Activated T-helper 1 cell treated with anti-CD3 and anti-CD28 coated beads, Interleukin-12 subunit alpha, Interleukin-12 subunit beta, Interleukin-2, Interleukin-4 antibody, amounts not matched to agents 30 ng/mL and 10 ng/mL and 1 ng/mL, durations not matched to agents 14 hours and 24 hours and 36 hours (primary cell): ENCODE measurements at regions not wholly inside any gene's neighbourhood (a gene's known extent, or its start where the extent isn't known, plus 50 kb on each side); places are given as distances from the start of the nearest gene placed in this dataset.

Source experiments
- DNase-seq: peaks from one replicate; pipeline ENCODE4 v3.0.0; 2021; ENCODE audit warnings: low spot score
- H3K27ac Mint-ChIP-seq: one replicate; pipeline ENCODE4 v1.8.0; 2021; ENCODE audit warnings: mild to moderate bottlenecking, mixed read lengths
- H3K27me3 Mint-ChIP-seq: one replicate; pipeline ENCODE4 v1.8.0; 2022; ENCODE audit warnings: mild to moderate bottlenecking, moderate library complexity, mixed read lengths; ENCODE audit not compliant: insufficient read depth
- H3K36me3 Mint-ChIP-seq: one replicate; pipeline ENCODE4 v1.8.0; 2021; ENCODE audit warnings: low read depth, mixed read lengths
- H3K4me1 Mint-ChIP-seq: one replicate; pipeline ENCODE4 v1.8.0; 2021; ENCODE audit warnings: low read depth, mixed read lengths
- H3K4me3 Mint-ChIP-seq: one replicate; pipeline ENCODE4 v1.8.0; 2021; ENCODE audit warnings: mild to moderate bottlenecking, moderate library complexity, mixed read lengths
- H3K9me3 Mint-ChIP-seq: one replicate; pipeline ENCODE4 v1.8.0; 2021; ENCODE audit warnings: mixed read lengths
- intact Hi-C: fragments of 100-400 bp; cut with micrococcal nuclease; formaldehyde crosslinking; loops from one replicate; pipeline ENCODE4 v1.15.1; 2024

- Mint-ChIP-seq H3K27ac (no peak overlapping the region), H3K4me1 (no peaks in the 10 kb centered on the region), H3K4me3 (no peak overlapping the region), H3K27me3 (peaks cover 17% of the 10 kb centered on the region), H3K9me3 (no peaks in the 10 kb centered on the region), H3K36me3 (no peaks in the 10 kb centered on the region)
- intact Hi-C loops, result no loop called here
- DNase-seq, result no peak
Observed at GRCh38 chr9:99567436-99567835, 254.2 kb upstream of the NR4A3 start.

DNA sequence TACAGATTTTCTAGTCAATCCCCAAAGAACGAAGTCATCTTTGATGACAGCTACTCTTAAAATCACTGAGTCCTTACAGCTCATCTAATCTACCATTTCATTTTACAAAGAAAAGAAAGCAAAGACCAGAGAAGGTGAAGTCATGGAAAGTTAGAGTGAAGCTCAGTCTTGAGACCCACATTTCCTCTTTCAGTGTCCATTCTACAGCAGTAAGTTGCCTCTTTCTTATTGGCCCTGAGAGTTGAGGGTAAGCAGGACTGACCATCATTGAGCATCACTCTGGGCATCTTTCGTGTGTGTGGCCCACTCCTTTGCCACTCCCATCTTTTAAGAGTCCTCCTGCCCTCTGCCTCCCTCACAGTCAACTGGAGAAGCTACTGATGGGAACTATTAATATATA is 251.8 kb upstream of the NR4A3 start:
- Mint-ChIP-seq H3K4me3 (no peak overlapping the region), H3K27me3 (peaks cover 16% of the 10 kb centered on the region), H3K4me1 (no peaks in the 10 kb centered on the region), H3K9me3 (no peaks in the 10 kb centered on the region), H3K36me3 (no peaks in the 10 kb centered on the region), H3K27ac (no peak overlapping the region)
- no peak for DNase-seq
- intact Hi-C loops, result no loop called here

GRCh38 chr9:99572567-99572966 is 249.1 kb upstream of the NR4A3 start:
- Mint-ChIP-seq H3K36me3 (no peaks in the 10 kb centered on the region), H3K4me3 (no peak overlapping the region), H3K4me1 (no peaks in the 10 kb centered on the region), H3K9me3 (no peaks in the 10 kb centered on the region), H3K27ac (no peak overlapping the region), H3K27me3 (peaks cover 10% of the 10 kb centered on the region)
- no peak for DNase-seq
- intact Hi-C loops, result no loop called here

- no peak for DNase-seq
- intact Hi-C loops, result no loop called here
- Mint-ChIP-seq H3K27ac (no peak overlapping the region), H3K36me3 (no peaks in the 10 kb centered on the region), H3K27me3 (peaks cover 12% of the 10 kb centered on the region), H3K4me3 (no peak overlapping the region), H3K9me3 (no peaks in the 10 kb centered on the region), H3K4me1 (no peaks in the 10 kb centered on the region)
Observed at GRCh38 chr9:99573085-99573484, 248.6 kb upstream of the NR4A3 start.

GRCh38 chr9:99573886-99574285 is 247.8 kb upstream of the NR4A3 start:
- no peak overlapping the region for H3K27ac Mint-ChIP-seq
- no peaks in the 10 kb centered on the region for H3K9me3 Mint-ChIP-seq
- no peaks in the 10 kb centered on the region for H3K36me3 Mint-ChIP-seq
- intact Hi-C loops, result no loop called here
- peaks cover 5% of the 10 kb centered on the region for H3K27me3 Mint-ChIP-seq
- no peak overlapping the region for H3K4me3 Mint-ChIP-seq
- DNase-seq, result no peak
- no peaks in the 10 kb centered on the region for H3K4me1 Mint-ChIP-seq

GRCh38 chr9:99576002-99576401 is 245.7 kb upstream of the NR4A3 start:
- Mint-ChIP-seq H3K36me3 (no peaks in the 10 kb centered on the region), H3K9me3 (no peaks in the 10 kb centered on the region), H3K27me3 (peaks cover 4% of the 10 kb centered on the region), H3K27ac (no peak overlapping the region), H3K4me1 (no peaks in the 10 kb centered on the region), H3K4me3 (no peak overlapping the region)
- intact Hi-C loops, result no loop called here
- DNase-seq, result no peak

DNA sequence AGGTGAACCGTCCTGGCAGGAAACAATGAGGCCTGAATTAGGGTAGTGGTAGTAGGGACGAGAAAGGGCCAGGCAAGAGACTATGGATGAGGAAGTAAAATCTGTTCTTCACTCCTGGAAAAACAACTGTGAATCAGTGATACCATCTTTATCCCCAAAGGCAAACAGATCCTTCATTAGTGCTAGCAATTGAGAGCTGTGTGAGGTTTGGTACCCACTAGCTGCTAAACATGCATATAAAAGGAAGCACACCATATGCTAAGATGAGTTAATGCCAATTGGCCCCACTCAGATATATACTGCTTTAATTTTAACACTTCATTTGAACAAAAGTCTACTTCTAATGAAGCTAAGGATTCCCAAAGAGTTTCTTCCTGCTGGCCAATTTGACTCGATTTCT is 244.8 kb upstream of the NR4A3 start:
- DNase-seq, result no peak
- H3K36me3 Mint-ChIP-seq, result no peaks in the 10 kb centered on the region
- intact Hi-C loops, result no loop called here
- no peak overlapping the region for H3K4me3 Mint-ChIP-seq
- H3K9me3 Mint-ChIP-seq, result no peaks in the 10 kb centered on the region
- no peaks in the 10 kb centered on the region for H3K4me1 Mint-ChIP-seq
- peaks cover 4% of the 10 kb centered on the region for H3K27me3 Mint-ChIP-seq
- no peak overlapping the region for H3K27ac Mint-ChIP-seq

DNA sequence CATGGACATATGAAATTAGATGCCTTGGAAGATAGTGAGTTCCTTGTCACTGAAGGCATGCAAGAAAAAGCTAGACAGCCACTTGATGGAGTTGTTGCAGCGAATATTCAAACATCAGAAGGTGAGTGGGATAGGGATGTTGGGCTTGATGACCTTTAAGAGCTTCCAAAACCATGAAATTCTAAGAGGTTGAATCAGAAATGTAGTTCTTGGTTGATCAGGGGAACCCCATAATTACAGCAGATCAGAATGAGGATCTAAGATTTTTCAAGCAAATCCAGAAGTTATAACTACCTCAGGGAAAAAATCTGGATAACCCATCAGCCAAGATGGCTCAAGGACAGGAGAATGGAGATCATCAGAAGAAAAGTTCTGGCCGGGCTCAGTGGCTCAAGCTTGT is 244.3 kb upstream of the NR4A3 start:
- peaks cover 4% of the 10 kb centered on the region for H3K27me3 Mint-ChIP-seq
- intact Hi-C loops, result no loop called here
- H3K4me1 Mint-ChIP-seq, result no peaks in the 10 kb centered on the region
- H3K9me3 Mint-ChIP-seq, result no peaks in the 10 kb centered on the region
- H3K36me3 Mint-ChIP-seq, result no peaks in the 10 kb centered on the region
- H3K27ac Mint-ChIP-seq, result no peak overlapping the region
- H3K4me3 Mint-ChIP-seq, result no peak overlapping the region
- no peak for DNase-seq

- Mint-ChIP-seq H3K27ac (no peak overlapping the region), H3K4me3 (no peak overlapping the region), H3K27me3 (peaks cover 3% of the 10 kb centered on the region), H3K4me1 (no peaks in the 10 kb centered on the region), H3K9me3 (no peaks in the 10 kb centered on the region), H3K36me3 (no peaks in the 10 kb centered on the region)
- intact Hi-C loops, result no loop called here
- DNase-seq, result no peak
Observed at GRCh38 chr9:99578666-99579065, 243.0 kb upstream of the NR4A3 start.

- no peak overlapping the region for H3K4me3 Mint-ChIP-seq
- intact Hi-C loops, result no loop called here
- no peak overlapping the region for H3K27ac Mint-ChIP-seq
- H3K9me3 Mint-ChIP-seq, result no peaks in the 10 kb centered on the region
- DNase-seq, result no peak
- H3K4me1 Mint-ChIP-seq, result no peaks in the 10 kb centered on the region
- H3K36me3 Mint-ChIP-seq, result no peaks in the 10 kb centered on the region
- peaks cover 3% of the 10 kb centered on the region for H3K27me3 Mint-ChIP-seq
Observed at GRCh38 chr9:99579964-99580363, 241.7 kb upstream of the NR4A3 start.

DNA sequence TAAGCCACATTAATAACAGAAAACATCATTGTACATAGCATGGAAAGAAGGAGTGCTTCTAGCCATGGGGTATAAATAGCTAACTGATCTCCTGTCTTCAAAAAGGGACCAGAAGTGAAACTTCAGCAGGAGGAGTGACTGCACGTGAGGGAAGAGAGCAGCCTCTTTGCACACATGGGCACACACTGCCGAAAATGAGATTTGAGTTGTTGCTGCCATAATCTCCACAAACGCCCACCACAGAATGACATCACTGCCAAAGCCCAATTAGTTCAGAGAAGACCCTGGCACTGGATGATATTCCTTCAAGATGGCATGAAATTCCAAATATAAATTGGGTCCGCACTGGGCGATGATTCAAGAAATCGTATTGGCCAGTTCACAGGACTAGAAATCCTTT is 238.9 kb upstream of the NR4A3 start:
- H3K4me1 Mint-ChIP-seq, result no peaks in the 10 kb centered on the region
- no peaks in the 10 kb centered on the region for H3K36me3 Mint-ChIP-seq

DNA sequence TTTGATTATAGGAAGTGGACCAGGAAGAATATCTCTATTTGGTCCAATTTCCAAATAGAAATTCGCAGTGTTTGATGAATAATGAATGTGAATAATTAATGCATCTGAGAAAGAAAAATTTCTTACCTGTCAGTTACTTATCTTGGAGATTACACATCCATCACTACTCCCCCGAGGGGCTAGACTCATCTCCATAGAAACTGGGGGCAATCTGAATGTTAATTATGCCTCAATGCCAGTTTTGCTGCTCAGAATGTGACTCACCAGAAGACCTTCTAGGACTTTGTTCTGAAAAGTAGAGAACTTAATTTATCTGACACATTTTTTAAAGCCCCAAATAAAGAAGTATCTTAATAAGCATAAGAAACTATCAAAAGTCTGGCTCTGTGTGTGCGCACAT is 233.4 kb upstream of the NR4A3 start:
- DNase-seq, result no peak
- Mint-ChIP-seq H3K27me3 (peaks cover 15% of the 10 kb centered on the region), H3K4me3 (no peak overlapping the region), H3K27ac (no peak overlapping the region), H3K36me3 (no peaks in the 10 kb centered on the region), H3K9me3 (peaks cover 4% of the 10 kb centered on the region), H3K4me1 (no peaks in the 10 kb centered on the region)
- intact Hi-C loops, result no loop called here

More for the DNA sequence above, 238.9 kb upstream of the NR4A3 start:
- no peak for DNase-seq
- Mint-ChIP-seq H3K9me3 (no peaks in the 10 kb centered on the region), H3K4me3 (no peak overlapping the region), H3K27me3 (peaks cover 3% of the 10 kb centered on the region), H3K27ac (no peak overlapping the region)
- intact Hi-C loops, result no loop called here

DNA sequence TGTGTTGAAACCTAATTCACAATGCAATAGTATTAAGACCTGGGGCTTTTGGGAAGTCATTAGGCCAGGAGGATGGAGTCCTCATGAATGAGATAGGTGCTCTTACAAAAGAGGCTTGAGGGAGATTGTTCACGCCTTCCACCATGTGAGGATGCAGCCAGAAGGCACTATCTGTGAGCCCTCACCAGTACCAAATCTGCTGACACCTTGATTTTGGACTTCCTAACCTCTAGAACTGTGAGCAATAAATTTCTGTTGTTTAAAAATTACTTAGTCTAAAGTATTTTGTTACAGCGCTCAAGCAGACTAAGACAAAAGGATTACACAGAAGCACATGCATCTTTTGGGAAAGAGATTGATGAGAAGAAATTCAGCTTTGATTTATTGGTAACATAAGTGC is 232.9 kb upstream of the NR4A3 start:
- no peak overlapping the region for H3K4me3 Mint-ChIP-seq
- peaks cover 15% of the 10 kb centered on the region for H3K27me3 Mint-ChIP-seq
- no peak for DNase-seq
- intact Hi-C loops, result no loop called here
- no peak overlapping the region for H3K27ac Mint-ChIP-seq
- H3K9me3 Mint-ChIP-seq, result peaks cover 4% of the 10 kb centered on the region
- H3K36me3 Mint-ChIP-seq, result no peaks in the 10 kb centered on the region
- H3K4me1 Mint-ChIP-seq, result no peaks in the 10 kb centered on the region

GRCh38 chr9:99590410-99590809 is 231.3 kb upstream of the NR4A3 start:
- peaks cover under 1% of the 10 kb centered on the region for H3K4me1 Mint-ChIP-seq
- peaks cover 2% of the 10 kb centered on the region for H3K36me3 Mint-ChIP-seq
- intact Hi-C loops, result no loop called here
- no peak for DNase-seq
- no peak overlapping the region for H3K4me3 Mint-ChIP-seq
- H3K9me3 Mint-ChIP-seq, result peaks cover 4% of the 10 kb centered on the region
- H3K27me3 Mint-ChIP-seq, result peaks cover 19% of the 10 kb centered on the region
- no peak overlapping the region for H3K27ac Mint-ChIP-seq
